HepG2 (cell line): ENCODE measurements at regions not wholly inside any gene's neighbourhood (a gene's known extent, or its start where the extent isn't known, plus 50 kb on each side); places are given as distances from the start of the nearest gene placed in this dataset.
A peak's percentile ranks its signal among the peaks of the same experiment; 100 is the strongest.

Experiments used
- ATAC-seq: fragments of 200-7000 bp; cut with Tn5 transposase; 3 replicates; pipeline ENCODE4 v1.9.1; 2020; ENCODE audit warnings: mild to moderate bottlenecking, moderate library complexity
- BruUV-seq: library from RNA; stranded (reverse); fragments of 400-500 nt; replicated peaks from 2 replicates; lab custom pipeline; 2021; lab: Mats Ljungman, UMichigan
- CTCF ChIA-PET: fragments of 300-600 bp; formaldehyde crosslinking; extraction: SDS; loops from one replicate; lab custom pipeline; 2021; ENCODE audit warnings: low total read pairs, inconsistent platforms, low intra/inter-chr PET ratio; lab: Yijun Ruan, JAX
- POLR2A ChIA-PET: fragments of 350-600 bp; sonication (Branson Sonifier 250); formaldehyde crosslinking; loops from one replicate; lab custom pipeline; 2020; ENCODE audit warnings: antibody characterized with exemption, inconsistent platforms; lab: Yijun Ruan, JAX
- DNase-seq: peaks from one replicate; pipeline ENCODE4 v3.0.0-alpha.2; 2015; ENCODE audit warnings: low spot score
- FAIRE-seq: peaks from 3 replicates; lab custom pipeline; 2011; peaks lifted over from hg19 to GRCh38; lab: Jason Lieb, UNC
- H2AFZ ChIP-seq: one replicate; pipeline ENCODE4 v1.6.1; 2011; ENCODE audit warnings: low read length, inconsistent platforms
- H3K27ac ChIP-seq: fragments of 300-600 bp; 3 replicates; pipeline ENCODE4 v1.8.0; 2011; ENCODE audit warnings: mixed run types, mild to moderate bottlenecking, mixed read lengths, low read length, inconsistent platforms; ENCODE audit not compliant: insufficient read depth; ENCODE audit errors: extremely low read length
- H3K27me3 ChIP-seq, 2 experiments: fragments of 200-600 bp in 1 of 2; 2 replicates in 1 of 2; 3 replicates in 1 of 2; pipeline versions ENCODE4 v1.6.0 to v1.8.0; 2011; ENCODE audit warnings: low read length in 2 of 2, mild to moderate bottlenecking in 2 of 2, moderate library complexity in 2 of 2, inconsistent platforms in 1 of 2; ENCODE audit not compliant: insufficient read depth in 2 of 2, control insufficient read depth in 1 of 2
- H3K36me3 ChIP-seq, 2 experiments: fragments of 200-600 bp in 1 of 2; replicated peaks in 1 of 2; 2 replicates in 1 of 2; 3 replicates in 1 of 2; pipeline versions ENCODE4 v1.5.1 to v1.8.0; 2011; ENCODE audit warnings: low read length in 2 of 2, inconsistent platforms in 1 of 2; ENCODE audit not compliant: insufficient read depth in 2 of 2, control insufficient read depth in 1 of 2
- H3K4me1 ChIP-seq: 2 replicates; pipeline ENCODE4 v1.5.1; 2012; ENCODE audit warnings: low read length, inconsistent platforms; ENCODE audit not compliant: insufficient read depth
- H3K4me2 ChIP-seq: 2 replicates; pipeline ENCODE4 v1.6.0; 2011; ENCODE audit warnings: low read depth, low read length, inconsistent platforms
- H3K4me3 ChIP-seq, 3 experiments: fragments of 200-600 bp in 1 of 3; sonication (generic), shearing (Covaris generic) in 1 of 3; replicated peaks in 1 of 3; 2 replicates each; pipeline ENCODE4 v1.5.1; 2011 to 2016; ENCODE audit warnings: low read length in 3 of 3, inconsistent platforms in 2 of 3, low read depth in 2 of 3, mild to moderate bottlenecking in 2 of 3, control low read depth in 1 of 3, mixed read lengths in 1 of 3; ENCODE audit not compliant: insufficient read depth in 1 of 3
- H3K79me2 ChIP-seq: one replicate; pipeline ENCODE4 v1.6.1; 2011; ENCODE audit warnings: low read length, inconsistent platforms; ENCODE audit not compliant: insufficient read depth
- H3K9ac ChIP-seq: 2 replicates; pipeline ENCODE4 v1.6.0; 2011; ENCODE audit warnings: mild to moderate bottlenecking, low read depth, low read length, inconsistent platforms; ENCODE audit not compliant: insufficient read depth
- H3K9me3 ChIP-seq: 2 replicates; pipeline ENCODE4 v1.5.1; 2012; ENCODE audit warnings: mild to moderate bottlenecking, low read length
- H4K20me1 ChIP-seq: 2 replicates; pipeline ENCODE4 v1.6.0; 2011; ENCODE audit warnings: inconsistent platforms, mild to moderate bottlenecking, low read length, moderate library complexity; ENCODE audit not compliant: insufficient read depth
- ADNP ChIP-seq: sonication (generic); formaldehyde crosslinking; IDR thresholded peaks from 2 replicates; pipeline ENCODE4 v1.4.0; 2020; ENCODE audit warnings: missing genetic modification reagents
- DPF2 ChIP-seq: sonication (generic); formaldehyde crosslinking; IDR thresholded peaks from 2 replicates; pipeline ENCODE4 v1.4.0; 2020; ENCODE audit warnings: mild to moderate bottlenecking, low read depth, missing genetic modification reagents, borderline replicate concordance
- FOSL2 ChIP-seq: sonication (generic); formaldehyde crosslinking; IDR thresholded peaks from 2 replicates; pipeline ENCODE4 v1.4.0; 2020; ENCODE audit warnings: missing genetic modification reagents
- HMG20A ChIP-seq: IDR thresholded peaks from 2 replicates; pipeline ENCODE4 v1.6.1; 2016; ENCODE audit warnings: borderline replicate concordance
- ZFP82 ChIP-seq: sonication (generic); formaldehyde crosslinking; IDR thresholded peaks from 2 replicates; pipeline ENCODE4 v1.5.1; 2020; ENCODE audit warnings: mild to moderate bottlenecking, missing genetic modification reagents, borderline replicate concordance
- ZNF460 ChIP-seq: sonication (generic); formaldehyde crosslinking; IDR thresholded peaks from 2 replicates; pipeline ENCODE4 v1.5.1; 2020; ENCODE audit warnings: missing genetic modification reagents, mild to moderate bottlenecking, borderline replicate concordance
- ZNF510 ChIP-seq: sonication (generic); formaldehyde crosslinking; IDR thresholded peaks from 2 replicates; pipeline ENCODE4 v1.4.0; 2020; ENCODE audit warnings: low read depth, mild to moderate bottlenecking, missing genetic modification reagents
- ZNF512B ChIP-seq: sonication (generic); formaldehyde crosslinking; IDR thresholded peaks from 2 replicates; pipeline ENCODE4 v1.5.1; 2020; ENCODE audit warnings: missing genetic modification reagents, mild to moderate bottlenecking, borderline replicate concordance
- ZNF574 ChIP-seq: sonication (generic); formaldehyde crosslinking; IDR thresholded peaks from 2 replicates; pipeline ENCODE4 v1.4.0; 2020; ENCODE audit warnings: missing genetic modification reagents
- ZNF605 ChIP-seq: sonication (generic); formaldehyde crosslinking; IDR thresholded peaks from 2 replicates; pipeline ENCODE4 v1.8.0; 2022; ENCODE audit warnings: mild to moderate bottlenecking, missing genetic modification reagents
- WGBS: methylation state at CpG from one replicate; pipeline ENCODE4 v1.1.6; 2017; ENCODE audit warnings: low lambda C conversion rate; 5-methylcytosine and 5-hydroxymethylcytosine counted together
- in situ Hi-C: cut with HindIII; loops from 2 replicates; pipeline ENCODE4 v1.10.0; 2017; ENCODE audit warnings: low pct_unique_long_range_greater_than_20kb; ENCODE audit not compliant: extremely low pct_ligation_motif_present
- intact Hi-C: fragments of 100-400 bp; cut with micrococcal nuclease; formaldehyde crosslinking; loops from one replicate; pipeline ENCODE4 v1.10.0; 2022; ENCODE audit not compliant: unreplicated experiment
- TF ChIP-seq, protein P1 (sequence below): sonication (generic); formaldehyde crosslinking; IDR thresholded peaks from 2 replicates; pipeline ENCODE4 v1.4.0; 2020; ENCODE audit warnings: mild to moderate bottlenecking, missing genetic modification reagents
- TF ChIP-seq, protein P2 (sequence below): sonication (generic); formaldehyde crosslinking; IDR thresholded peaks from 2 replicates; pipeline ENCODE4 v1.4.0; 2020; ENCODE audit warnings: missing genetic modification reagents

DNA sequence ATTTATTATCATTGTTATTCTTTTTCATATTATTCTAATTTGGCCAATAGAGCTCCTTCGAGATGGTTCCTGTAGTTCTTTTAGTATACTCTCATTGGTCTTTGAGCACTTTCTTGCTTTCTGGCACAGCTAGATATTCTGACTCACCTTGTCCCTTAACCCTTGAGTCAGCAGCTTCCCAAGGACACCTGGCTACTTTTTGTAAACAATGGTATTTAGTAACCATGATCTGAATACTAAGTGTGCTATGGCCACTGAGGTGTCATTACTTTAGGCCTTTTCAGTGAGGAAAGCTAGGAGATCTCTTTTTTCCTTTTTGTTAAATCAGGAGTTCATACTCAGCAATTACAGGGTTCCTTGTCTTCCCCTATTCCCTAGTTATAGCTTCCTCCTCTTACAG, 126.5 kb upstream of the CITED2 start:
- H3K79me2 ChIP-seq, result no peaks in the 10 kb centered on the region
- H3K27ac ChIP-seq, result no peak overlapping the region
- ATAC-seq, result no peak

DNA sequence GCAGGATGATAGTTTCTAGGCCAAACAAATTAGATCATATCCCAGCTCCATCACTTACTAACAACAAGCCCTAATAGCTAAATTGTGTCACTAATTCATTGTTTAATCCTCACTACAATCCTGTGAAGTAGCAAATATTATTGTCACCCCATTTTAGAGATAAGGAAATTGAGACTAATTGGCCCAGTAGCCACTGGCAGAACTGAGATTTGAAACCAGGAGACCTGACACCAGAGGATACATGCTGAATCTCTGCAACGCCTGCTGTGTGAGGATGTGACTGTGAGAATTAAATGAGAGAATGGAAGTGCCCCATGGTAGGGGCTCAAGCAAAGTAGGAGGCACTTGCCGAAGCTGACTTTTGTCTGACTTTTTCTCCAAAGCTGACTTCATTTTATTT, 124.3 kb upstream of the CITED2 start:
- BruUV-seq, result no TSS peak
- WGBS, result 48% methylated on average over 2 of the region's 2 CpGs
- H3K4me3 ChIP-seq, result no peak overlapping the region
- FAIRE-seq, result no peak
- H3K4me2 ChIP-seq, result no peak overlapping the region
- H2AFZ ChIP-seq, result no peak overlapping the region
- 0 out of 2 replicates have a peak, but pooled peaks cover 6% of the 10 kb centered on the region for H3K9me3 ChIP-seq
- no peaks in the 10 kb centered on the region for H3K79me2 ChIP-seq
- no peaks in the 10 kb centered on the region for H4K20me1 ChIP-seq
- H3K27me3 ChIP-seq, result no peaks in the 10 kb centered on the region
- in situ Hi-C loops (no loop called here), intact Hi-C loops (no loop called here)
- H3K4me1 ChIP-seq, result peaks cover 14% of the 10 kb centered on the region
- no peak overlapping the region for H3K9ac ChIP-seq
- no peak overlapping the region for H3K27ac ChIP-seq
- no peak for ATAC-seq
- ChIA-PET POLR2A (no interaction called here), CTCF (no interaction called here)
- H3K36me3 ChIP-seq, result no peaks in the 10 kb centered on the region
- no peak for DNase-seq
- TF ChIP-seq ZNF460, result no peak
- TF ChIP-seq, protein P1, sequence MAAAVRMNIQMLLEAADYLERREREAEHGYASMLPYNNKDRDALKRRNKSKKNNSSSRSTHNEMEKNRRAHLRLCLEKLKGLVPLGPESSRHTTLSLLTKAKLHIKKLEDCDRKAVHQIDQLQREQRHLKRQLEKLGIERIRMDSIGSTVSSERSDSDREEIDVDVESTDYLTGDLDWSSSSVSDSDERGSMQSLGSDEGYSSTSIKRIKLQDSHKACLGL (CRISPR knock-in tag), result no peak
- TF ChIP-seq, protein P2, sequence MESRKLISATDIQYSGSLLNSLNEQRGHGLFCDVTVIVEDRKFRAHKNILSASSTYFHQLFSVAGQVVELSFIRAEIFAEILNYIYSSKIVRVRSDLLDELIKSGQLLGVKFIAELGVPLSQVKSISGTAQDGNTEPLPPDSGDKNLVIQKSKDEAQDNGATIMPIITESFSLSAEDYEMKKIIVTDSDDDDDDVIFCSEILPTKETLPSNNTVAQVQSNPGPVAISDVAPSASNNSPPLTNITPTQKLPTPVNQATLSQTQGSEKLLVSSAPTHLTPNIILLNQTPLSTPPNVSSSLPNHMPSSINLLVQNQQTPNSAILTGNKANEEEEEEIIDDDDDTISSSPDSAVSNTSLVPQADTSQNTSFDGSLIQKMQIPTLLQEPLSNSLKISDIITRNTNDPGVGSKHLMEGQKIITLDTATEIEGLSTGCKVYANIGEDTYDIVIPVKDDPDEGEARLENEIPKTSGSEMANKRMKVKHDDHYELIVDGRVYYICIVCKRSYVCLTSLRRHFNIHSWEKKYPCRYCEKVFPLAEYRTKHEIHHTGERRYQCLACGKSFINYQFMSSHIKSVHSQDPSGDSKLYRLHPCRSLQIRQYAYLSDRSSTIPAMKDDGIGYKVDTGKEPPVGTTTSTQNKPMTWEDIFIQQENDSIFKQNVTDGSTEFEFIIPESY (CRISPR knock-in tag), result no peak
- TF ChIP-seq HMG20A, result no peak
- no peak for TF ChIP-seq ZNF510 (CRISPR knock-in tag)
- no peak for TF ChIP-seq ADNP (CRISPR knock-in tag)
- no peak for TF ChIP-seq DPF2 (CRISPR knock-in tag)
- TF ChIP-seq ZNF512B (CRISPR knock-in tag), result no peak
- no peak for TF ChIP-seq ZNF574 (CRISPR knock-in tag)

More for the DNA sequence above, 126.5 kb upstream of the CITED2 start:
- TF ChIP-seq ZFP82 (CRISPR knock-in tag) (no peak), FOSL2 (peak; percentile 42; the same call in 1 of the 2 replicates), ZNF605 (CRISPR knock-in tag) (peak; percentile 89)
- ChIA-PET CTCF (no interaction called here), POLR2A (no interaction called here)
- Histone ChIP-seq H2AFZ (no peak overlapping the region), H3K9me3 (0 out of 2 replicates have a peak, but pooled peaks cover 6% of the 10 kb centered on the region), H3K36me3 (no peaks in the 10 kb centered on the region), H4K20me1 (no peaks in the 10 kb centered on the region), H3K9ac (no peak overlapping the region), H3K4me1 (peaks cover 17% of the 10 kb centered on the region), H3K4me3 (no peak overlapping the region), H3K4me2 (no peak overlapping the region), H3K27me3 (no peaks in the 10 kb centered on the region)
- BruUV-seq, result no TSS peak
- no peak for FAIRE-seq
- intact Hi-C loops (no loop called here), in situ Hi-C loops (no loop called here)
- no peak for DNase-seq
- 5% methylated on average over 1 of the region's 1 CpG for WGBS
